ENCODE measurements at regions not wholly inside any gene's neighbourhood (a gene's known extent, or its start where the extent isn't known, plus 50 kb on each side); places are given as distances from the start of the nearest gene placed in this dataset.
A peak's percentile ranks its signal among the peaks of the same experiment; 100 is the strongest.

- no peak for DNase-seq
These were observed 490.9 kb downstream of the OCA2 start for GRCh38 chr15:27608248-27608647.

- DNase-seq: no peak
These were observed 497.7 kb downstream of the OCA2 start for GRCh38 chr15:27601239-27601960.

- DNase-seq: no peak
These were observed 500.1 kb downstream of the OCA2 start for GRCh38 chr15:27599034-27599433.

GRCh38 chr15:27598251-27599009, 500.7 kb downstream of the OCA2 start:
- no peak for DNase-seq

- no peak for DNase-seq
These were observed 503.9 kb downstream of the OCA2 start for GRCh38 chr15:27595211-27595610.

- peak; percentile 1 for DNase-seq
These were observed 506.9 kb downstream of the OCA2 start for GRCh38 chr15:27592036-27592760.

Measured in hematopoietic multipotent progenitor cell treated with erythropoietin and hydrocortisone succinate and interleukin-3 and kit ligand, for 4 days (in vitro differentiated cells).